Hippocampal formation (tissue), 2 donors: ENCODE measurements at regions not wholly inside any gene's neighbourhood (a gene's known extent, or its start where the extent isn't known, plus 50 kb on each side); places are given as distances from the start of the nearest gene placed in this dataset.
"Not testable (repeated sequence)": the region's sequence is repeated elsewhere in the genome, so short reads cannot be mapped to it uniquely, and the experiment has no call there.

ENCODE experiments used
- DNase-seq, 2 donors: peaks; one replicate each; lab custom pipeline; 2025; lab: John Stamatoyannopoulos, UW

GRCh38 chr12:25868193-25868592 lies 90.3 kb upstream of the RASSF8 start:
- DNase-seq, result no peak

GRCh38 chr12:25872137-25872536 lies 86.3 kb upstream of the RASSF8 start:
- no peak for DNase-seq

GRCh38 chr12:25875661-25876060 lies 82.8 kb upstream of the RASSF8 start:
- DNase-seq, result no peak

- no peak for DNase-seq
These were observed 82.0 kb upstream of the RASSF8 start for GRCh38 chr12:25876383-25877045.

GRCh38 chr12:25877446-25877845 lies 81.0 kb upstream of the RASSF8 start:
- DNase-seq, result no peak

GRCh38 chr12:25882266-25882665 lies 76.2 kb upstream of the RASSF8 start:
- no peak for DNase-seq

- DNase-seq, result no peak
These were observed 75.2 kb upstream of the RASSF8 start for GRCh38 chr12:25883026-25883916.

GRCh38 chr12:25884024-25884919 lies 74.2 kb upstream of the RASSF8 start:
- DNase-seq, result no peak

GRCh38 chr12:25884920-25885234 lies 73.6 kb upstream of the RASSF8 start:
- DNase-seq, result no peak

- DNase-seq, result no peak
These were observed 72.1 kb upstream of the RASSF8 start for GRCh38 chr12:25886396-25886795.

- DNase-seq, result no peak
These were observed 71.1 kb upstream of the RASSF8 start for GRCh38 chr12:25887367-25887766.

- no peak for DNase-seq
These were observed 69.3 kb upstream of the RASSF8 start for GRCh38 chr12:25889185-25889584.

GRCh38 chr12:25891095-25891494 lies 67.4 kb upstream of the RASSF8 start:
- DNase-seq, result not testable (repeated sequence)

GRCh38 chr12:25894759-25895158 lies 63.7 kb upstream of the RASSF8 start:
- no peak for DNase-seq

- DNase-seq, result no peak
These were observed 61.5 kb upstream of the RASSF8 start for GRCh38 chr12:25896981-25897380.

GRCh38 chr12:25903603-25904245 lies 54.8 kb upstream of the RASSF8 start:
- no peak for DNase-seq

- no peak for DNase-seq
These were observed 54.0 kb upstream of the RASSF8 start for GRCh38 chr12:25904442-25904841.

- peak in 1 of 2 donors; percentile 41 for DNase-seq
These were observed 51.7 kb upstream of the RASSF8 start for GRCh38 chr12:25906651-25907340.
